K562 (cell line): ENCODE measurements at regions not wholly inside any gene's neighbourhood (a gene's known extent, or its start where the extent isn't known, plus 50 kb on each side); places are given as distances from the start of the nearest gene placed in this dataset.

Experiments used
- ATAC-seq: fragments of 200-7000 bp; cut with Tn5 transposase; 3 replicates; pipeline ENCODE4 v1.9.1; 2020; ENCODE audit warnings: moderate library complexity
- BruUV-seq: library from RNA; stranded (reverse); fragments of 400-500 nt; replicated peaks from 2 replicates; lab custom pipeline; 2021; lab: Mats Ljungman, UMichigan
- CTCF ChIA-PET: fragments of 300-600 bp; formaldehyde crosslinking; extraction: SDS; loops from one replicate; lab custom pipeline; 2021; ENCODE audit warnings: low intra/inter-chr PET ratio; lab: Yijun Ruan, JAX
- POLR2A ChIA-PET: fragments of 300-600, 350-650 bp; sonication (Branson Sonifier 250); formaldehyde crosslinking; extraction: SDS; loops from one replicate; lab custom pipeline; 2021; ENCODE audit warnings: antibody characterized with exemption, inconsistent platforms; lab: Yijun Ruan, JAX
- DNase-seq, 4 experiments: peaks; one replicate each; pipeline versions ENCODE4 v3.0.0 to v3.0.0-alpha.2; 2011 to 2018; ENCODE audit warnings: low spot score in 3 of 4, mixed read lengths in 3 of 4; ENCODE audit errors: extremely low read depth in 1 of 4
- FAIRE-seq: peaks from 2 replicates; lab custom pipeline; 2011; peaks lifted over from hg19 to GRCh38; lab: Jason Lieb, UNC
- H2AFZ ChIP-seq: 2 replicates; pipeline ENCODE4 v1.6.0; 2011; ENCODE audit warnings: low read depth, low read length, control low read depth, inconsistent platforms
- H3K27ac ChIP-seq: fragments of 200-600 bp; 3 replicates; pipeline ENCODE4 v1.8.0; 2011; ENCODE audit warnings: low read depth, mild to moderate bottlenecking, control low read depth, inconsistent platforms, low read length, moderate library complexity, mixed read lengths; ENCODE audit errors: extremely low read depth
- H3K27me3 ChIP-seq, 2 experiments: fragments of 300-600 bp in 1 of 2; 2 replicates in 1 of 2; 3 replicates in 1 of 2; pipeline versions ENCODE4 v1.6.0 to v1.8.0; 2011; ENCODE audit warnings: inconsistent platforms in 2 of 2, low read length in 2 of 2, mild to moderate bottlenecking in 1 of 2, mixed read lengths in 1 of 2, moderate library complexity in 1 of 2; ENCODE audit not compliant: control insufficient read depth in 2 of 2, insufficient read depth in 2 of 2
- H3K36me3 ChIP-seq: fragments of 300-600 bp; 3 replicates; pipeline ENCODE4 v1.8.0; 2011; ENCODE audit warnings: mild to moderate bottlenecking, low read length, inconsistent platforms; ENCODE audit not compliant: control insufficient read depth, insufficient read depth
- H3K4me1 ChIP-seq, 2 experiments: fragments of 200-600 bp in 1 of 2; replicated peaks in 1 of 2; 2 replicates in 1 of 2; 3 replicates in 1 of 2; pipeline versions ENCODE4 v1.5.1 to v1.8.0; 2011; ENCODE audit warnings: inconsistent platforms in 2 of 2, low read length in 2 of 2, mild to moderate bottlenecking in 1 of 2, mixed read lengths in 1 of 2, moderate library complexity in 1 of 2; ENCODE audit not compliant: control insufficient read depth in 2 of 2, insufficient read depth in 2 of 2
- H3K4me2 ChIP-seq: 2 replicates; pipeline ENCODE4 v1.6.1; 2011; ENCODE audit warnings: low read length, control low read depth, inconsistent platforms, mixed read lengths; ENCODE audit not compliant: insufficient read depth
- H3K4me3 ChIP-seq: fragments of 200-600 bp; sonication (generic), shearing (Covaris generic); 2 replicates; pipeline ENCODE4 v1.5.1; 2016; ENCODE audit warnings: control low read depth, inconsistent platforms
- H3K79me2 ChIP-seq: fragments of 200-600 bp; 3 replicates; pipeline ENCODE4 v1.8.0; 2011; ENCODE audit warnings: low read length, inconsistent platforms; ENCODE audit not compliant: control insufficient read depth, insufficient read depth
- H3K9ac ChIP-seq, 2 experiments: 2 replicates each; pipeline versions ENCODE4 v1.6.0 to v1.6.1; 2011; ENCODE audit warnings: low read depth in 2 of 2, low read length in 2 of 2, control low read depth in 1 of 2, inconsistent platforms in 1 of 2, mild to moderate bottlenecking in 1 of 2, mixed read lengths in 1 of 2; ENCODE audit not compliant: insufficient read depth in 1 of 2
- H3K9me1 ChIP-seq: one replicate; pipeline ENCODE4 v1.6.0; 2011; ENCODE audit warnings: inconsistent platforms, mild to moderate bottlenecking, low read length, moderate library complexity; ENCODE audit not compliant: control insufficient read depth, insufficient read depth
- H3K9me3 ChIP-seq: replicated peaks from 2 replicates; pipeline ENCODE4 v1.5.1; 2011; ENCODE audit warnings: low read depth, low read length, inconsistent platforms; ENCODE audit not compliant: control insufficient read depth, insufficient read depth
- H4K20me1 ChIP-seq: replicated peaks from 2 replicates; pipeline ENCODE4 v1.6.1; 2011; ENCODE audit warnings: low read length, inconsistent platforms, mixed read lengths; ENCODE audit not compliant: control insufficient read depth, insufficient read depth
- ARID4B ChIP-seq: sonication (generic); formaldehyde crosslinking; IDR thresholded peaks from 2 replicates; pipeline ENCODE4 v1.8.0; 2022; ENCODE audit warnings: mild to moderate bottlenecking, missing genetic modification reagents
- FOXJ3 ChIP-seq: sonication (generic); formaldehyde crosslinking; IDR thresholded peaks from 2 replicates; pipeline ENCODE4 v1.4.0; 2020; ENCODE audit warnings: mild to moderate bottlenecking, missing genetic modification reagents
- KLF6 ChIP-seq: fragments of 250-450 bp; sonication (Bioruptor Pico); IDR thresholded peaks from 2 replicates; pipeline ENCODE4 v1.4.0; 2020; ENCODE audit warnings: mild to moderate bottlenecking, moderate library complexity, borderline replicate concordance
- MAX ChIP-seq: sonication (generic); formaldehyde crosslinking; IDR thresholded peaks from 2 replicates; pipeline ENCODE4 v1.9.0; 2022; ENCODE audit warnings: mild to moderate bottlenecking, missing genetic modification reagents
- NR4A1 ChIP-seq, 2 experiments: fragments of 250-450 bp in 1 of 2; fragments of 450-650 bp in 1 of 2; sonication (Bioruptor Pico) in 1 of 2; IDR thresholded peaks; 2 replicates each; pipeline versions ENCODE4 v1.4.0 to v1.6.1; 2016 to 2020; ENCODE audit warnings: mild to moderate bottlenecking in 2 of 2, missing compliant biosample characterization in 1 of 2, missing genetic modification characterization in 1 of 2, moderate library complexity in 1 of 2
- RB1 ChIP-seq: fragments of 450-650 bp; IDR thresholded peaks from 2 replicates; pipeline ENCODE4 v1.6.1; 2017; ENCODE audit warnings: low read depth, mild to moderate bottlenecking
- WGBS: fragments of 100-300 bp; shearing (Covaris generic); methylation state at CpG from one replicate; pipeline ENCODE4 v1.1.6; 2016; ENCODE audit warnings: low coverage, mixed read lengths; ENCODE audit not compliant: insufficient coverage; ENCODE audit errors: missing lambda C conversion rate; 5-methylcytosine and 5-hydroxymethylcytosine counted together
- in situ Hi-C: fragments of 300-500 bp; cut with MboI; formaldehyde crosslinking; loops from 4 replicates; pipeline ENCODE4 v1.15.0; 2018; ENCODE audit warnings: inconsistent platforms, mixed read lengths
- intact Hi-C: fragments of 100-400 bp; cut with micrococcal nuclease; formaldehyde crosslinking; loops from 2 replicates; pipeline ENCODE4 v1.14.2; 2022
- TF ChIP-seq, protein P1 (sequence below), 2 experiments: fragments of 450-650 bp in 1 of 2; sonication (generic) in 1 of 2; formaldehyde crosslinking; conservative IDR thresholded peaks; 2 replicates each; pipeline versions ENCODE4 v1.4.0 to v1.8.1; 2020 to 2022; ENCODE audit warnings: mild to moderate bottlenecking in 1 of 2, missing genetic modification reagents in 1 of 2
- TF ChIP-seq, protein P2 (sequence below): fragments of 250-450 bp; sonication (Bioruptor Pico); IDR thresholded peaks from 2 replicates; pipeline ENCODE4 v1.8.0; 2022; ENCODE audit warnings: inconsistent platforms

DNA sequence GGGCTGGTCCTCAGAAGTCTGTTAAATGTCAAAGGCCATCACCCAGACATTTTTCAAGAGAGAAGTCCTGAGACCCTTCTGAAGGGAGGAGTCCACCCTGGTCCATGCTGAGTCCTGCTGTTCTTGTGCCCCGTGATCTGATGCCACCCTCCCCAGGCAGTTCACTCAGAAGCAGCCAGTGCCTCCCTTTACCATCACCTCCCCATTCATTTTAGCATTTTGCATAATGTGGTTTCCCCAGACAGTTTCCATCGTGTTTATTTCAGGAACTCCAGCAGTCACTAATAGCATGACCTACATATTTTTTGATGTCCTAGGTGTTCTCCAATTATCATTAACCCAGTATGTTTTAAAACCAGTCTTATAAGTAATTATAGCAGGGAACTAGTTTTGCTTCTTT is 353.0 kb upstream of the CDH5 start:
- FAIRE-seq (no peak), ATAC-seq (no peak), DNase-seq (no peak)
- BruUV-seq, result no TSS peak
- Histone ChIP-seq H3K4me3 (no peak overlapping the region), H2AFZ (no peak overlapping the region), H3K9me1 (no peaks in the 10 kb centered on the region), H3K36me3 (no peaks in the 10 kb centered on the region), H3K27me3 (no peaks in the 10 kb centered on the region), H3K4me2 (no peak overlapping the region), H3K9me3 (no peaks in the 10 kb centered on the region), H3K79me2 (no peaks in the 10 kb centered on the region), H3K9ac (no peak overlapping the region), H3K4me1 (no peaks in the 10 kb centered on the region), H3K27ac (no peak overlapping the region), H4K20me1 (no peaks in the 10 kb centered on the region)
- 0% methylated on average over 2 of the region's 2 CpGs for WGBS
- intact Hi-C loops (no loop called here), in situ Hi-C loops (no loop called here)
- TF ChIP-seq MAX (CRISPR knock-in tag) (no peak), NR4A1 (CRISPR knock-in tag; IDR thresholded peaks at IDR 0.05) (no peak), NR4A1 (tag; IDR thresholded peaks at IDR 0.05) (no peak)
- ChIA-PET CTCF (no interaction called here), POLR2A (interaction anchor here (0.7 to 1.0 kb wide), 2 partner anchors 10 to 14 kb away, joined by 3 read pairs; no protein-coding TSS in a partner anchor)

GRCh38 chr16:66008136-66008535 is 358.4 kb upstream of the CDH5 start:
- Histone ChIP-seq H3K9me1 (no peaks in the 10 kb centered on the region), H3K9ac (no peak overlapping the region), H3K4me1 (no peaks in the 10 kb centered on the region), H2AFZ (no peak overlapping the region), H4K20me1 (no peaks in the 10 kb centered on the region; the same call in 1 of the 2 replicates), H3K9me3 (no peaks in the 10 kb centered on the region), H3K79me2 (no peaks in the 10 kb centered on the region), H3K4me3 (no peak overlapping the region), H3K27ac (no peak overlapping the region), H3K36me3 (no peaks in the 10 kb centered on the region), H3K4me2 (no peak overlapping the region), H3K27me3 (no peaks in the 10 kb centered on the region)
- 0% methylated on average over 4 of the region's 4 CpGs for WGBS
- no peak for DNase-seq
- no peak for TF ChIP-seq KLF6 (CRISPR knock-in tag)
- no peak for TF ChIP-seq RB1
- TF ChIP-seq ARID4B, result no peak
- TF ChIP-seq, protein P1, sequence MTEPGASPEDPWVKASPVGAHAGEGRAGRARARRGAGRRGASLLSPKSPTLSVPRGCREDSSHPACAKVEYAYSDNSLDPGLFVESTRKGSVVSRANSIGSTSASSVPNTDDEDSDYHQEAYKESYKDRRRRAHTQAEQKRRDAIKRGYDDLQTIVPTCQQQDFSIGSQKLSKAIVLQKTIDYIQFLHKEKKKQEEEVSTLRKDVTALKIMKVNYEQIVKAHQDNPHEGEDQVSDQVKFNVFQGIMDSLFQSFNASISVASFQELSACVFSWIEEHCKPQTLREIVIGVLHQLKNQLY (CRISPR knock-in tag; conservative IDR thresholded peaks at IDR 0.05), result no peak
- TF ChIP-seq FOXJ3 (CRISPR knock-in tag), result no peak
- TF ChIP-seq, protein P2, sequence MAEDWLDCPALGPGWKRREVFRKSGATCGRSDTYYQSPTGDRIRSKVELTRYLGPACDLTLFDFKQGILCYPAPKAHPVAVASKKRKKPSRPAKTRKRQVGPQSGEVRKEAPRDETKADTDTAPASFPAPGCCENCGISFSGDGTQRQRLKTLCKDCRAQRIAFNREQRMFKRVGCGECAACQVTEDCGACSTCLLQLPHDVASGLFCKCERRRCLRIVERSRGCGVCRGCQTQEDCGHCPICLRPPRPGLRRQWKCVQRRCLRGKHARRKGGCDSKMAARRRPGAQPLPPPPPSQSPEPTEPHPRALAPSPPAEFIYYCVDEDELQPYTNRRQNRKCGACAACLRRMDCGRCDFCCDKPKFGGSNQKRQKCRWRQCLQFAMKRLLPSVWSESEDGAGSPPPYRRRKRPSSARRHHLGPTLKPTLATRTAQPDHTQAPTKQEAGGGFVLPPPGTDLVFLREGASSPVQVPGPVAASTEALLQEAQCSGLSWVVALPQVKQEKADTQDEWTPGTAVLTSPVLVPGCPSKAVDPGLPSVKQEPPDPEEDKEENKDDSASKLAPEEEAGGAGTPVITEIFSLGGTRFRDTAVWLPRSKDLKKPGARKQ (CRISPR knock-in tag), result no peak
- ATAC-seq, result no peak
- intact Hi-C loops (no loop called here), in situ Hi-C loops (no loop called here)
- FAIRE-seq, result no peak
- BruUV-seq, result no TSS peak
- ChIA-PET POLR2A (interaction anchor here (0.7 to 1.1 kb wide), 2 partner anchors 18 to 59 kb away, joined by 3 read pairs; no protein-coding TSS in a partner anchor), CTCF (no interaction called here)
